Trophoblast cell (in vitro differentiated cells and primary cell): ENCODE measurements at regions not wholly inside any gene's neighbourhood (a gene's known extent, or its start where the extent isn't known, plus 50 kb on each side); places are given as distances from the start of the nearest gene placed in this dataset.
A peak's percentile ranks its signal among the peaks of the same experiment; 100 is the strongest.

Experiments
- DNase-seq, 2 donors: peaks; one replicate each; pipeline ENCODE4 v3.0.0-alpha.2; 2016
- H2AFZ ChIP-seq: 2 replicates; pipeline ENCODE4 v1.6.1; 2013; ENCODE audit warnings: low read length, moderate library complexity, mild to moderate bottlenecking; ENCODE audit not compliant: insufficient read depth, poor library complexity
- H2AK5ac ChIP-seq: 2 replicates; pipeline ENCODE4 v1.6.1; 2013; ENCODE audit warnings: mild to moderate bottlenecking, low read length
- H2BK120ac ChIP-seq: 2 replicates; pipeline ENCODE4 v1.6.1; 2013; ENCODE audit warnings: low read length, mild to moderate bottlenecking, moderate library complexity; ENCODE audit not compliant: insufficient read depth, poor library complexity
- H2BK12ac ChIP-seq: 2 replicates; pipeline ENCODE4 v1.6.1; 2013; ENCODE audit warnings: mild to moderate bottlenecking, low read length, moderate library complexity
- H2BK5ac ChIP-seq: 2 replicates; pipeline ENCODE4 v1.6.1; 2013; ENCODE audit warnings: low read length, low read depth, moderate library complexity, mild to moderate bottlenecking; ENCODE audit not compliant: poor library complexity
- H3K14ac ChIP-seq: 2 replicates; pipeline ENCODE4 v1.6.1; 2013; ENCODE audit warnings: mild to moderate bottlenecking, low read length
- H3K18ac ChIP-seq: 2 replicates; pipeline ENCODE4 v1.6.1; 2013; ENCODE audit warnings: mild to moderate bottlenecking, low read length
- H3K23ac ChIP-seq: 2 replicates; pipeline ENCODE4 v1.6.1; 2013; ENCODE audit warnings: low read length
- H3K27ac ChIP-seq: 2 replicates; pipeline ENCODE4 v1.5.1; 2013; ENCODE audit warnings: low read depth, mild to moderate bottlenecking, inconsistent platforms, low read length, moderate library complexity
- H3K27me3 ChIP-seq: 2 replicates; pipeline ENCODE4 v1.6.1; 2013; ENCODE audit warnings: inconsistent platforms, mild to moderate bottlenecking, low read length, moderate library complexity; ENCODE audit not compliant: insufficient read depth
- H3K36me3 ChIP-seq, 2 experiments: 1 replicate in 1 of 2; 2 replicates in 1 of 2; pipeline ENCODE4 v1.6.1; 2013; ENCODE audit warnings: low read length in 2 of 2, mild to moderate bottlenecking in 2 of 2, moderate library complexity in 1 of 2; ENCODE audit not compliant: insufficient read depth in 2 of 2, control insufficient read depth in 1 of 2
- H3K4ac ChIP-seq: 2 replicates; pipeline ENCODE4 v1.6.1; 2013; ENCODE audit warnings: low read depth, mild to moderate bottlenecking, low read length, moderate library complexity
- H3K4me1 ChIP-seq, 2 experiments: 1 replicate in 1 of 2; 2 replicates in 1 of 2; pipeline ENCODE4 v1.6.1; 2013; ENCODE audit warnings: low read length in 2 of 2, mild to moderate bottlenecking in 2 of 2, moderate library complexity in 1 of 2; ENCODE audit not compliant: insufficient read depth in 2 of 2, control insufficient read depth in 1 of 2
- H3K4me2 ChIP-seq: 2 replicates; pipeline ENCODE4 v1.6.1; 2013; ENCODE audit warnings: inconsistent platforms, mild to moderate bottlenecking, low read length, moderate library complexity
- H3K4me3 ChIP-seq: 2 replicates; pipeline ENCODE4 v1.5.1; 2013; ENCODE audit warnings: mild to moderate bottlenecking, low read depth, low read length, inconsistent platforms
- H3K79me1 ChIP-seq: one replicate; pipeline ENCODE4 v1.6.1; 2013; ENCODE audit warnings: low read length
- H3K79me2 ChIP-seq: 2 replicates; pipeline ENCODE4 v1.6.1; 2013; ENCODE audit warnings: low read length, mild to moderate bottlenecking; ENCODE audit not compliant: control insufficient read depth, insufficient read depth, poor library complexity
- H3K9ac ChIP-seq: 2 replicates; pipeline ENCODE4 v1.6.1; 2013; ENCODE audit warnings: mild to moderate bottlenecking, low read length
- H3K9me3 ChIP-seq: 2 replicates; pipeline ENCODE4 v1.6.1; 2013; ENCODE audit warnings: low read depth, mild to moderate bottlenecking, control low read depth, inconsistent platforms, low read length; ENCODE audit not compliant: insufficient read depth
- H4K12ac ChIP-seq: 2 replicates; pipeline ENCODE4 v1.6.1; 2013; ENCODE audit warnings: low read depth, mild to moderate bottlenecking, low read length, moderate library complexity
- H4K8ac ChIP-seq: 2 replicates; pipeline ENCODE4 v1.6.1; 2013; ENCODE audit warnings: low read depth, mild to moderate bottlenecking, low read length, moderate library complexity
- H4K91ac ChIP-seq: one replicate; pipeline ENCODE4 v1.6.1; 2013; ENCODE audit warnings: low read depth, mild to moderate bottlenecking, low read length, moderate library complexity
- WGBS: extraction: QIAGEN DNeasy Blood & Tissue Kit; methylation state at CpG from one replicate; pipeline ENCODE4 v1.1.7; 2013; ENCODE audit warnings: missing lambda C conversion rate; ENCODE audit not compliant: insufficient read length, insufficient coverage; ENCODE audit errors: extremely low coverage; 5-methylcytosine and 5-hydroxymethylcytosine counted together

DNA sequence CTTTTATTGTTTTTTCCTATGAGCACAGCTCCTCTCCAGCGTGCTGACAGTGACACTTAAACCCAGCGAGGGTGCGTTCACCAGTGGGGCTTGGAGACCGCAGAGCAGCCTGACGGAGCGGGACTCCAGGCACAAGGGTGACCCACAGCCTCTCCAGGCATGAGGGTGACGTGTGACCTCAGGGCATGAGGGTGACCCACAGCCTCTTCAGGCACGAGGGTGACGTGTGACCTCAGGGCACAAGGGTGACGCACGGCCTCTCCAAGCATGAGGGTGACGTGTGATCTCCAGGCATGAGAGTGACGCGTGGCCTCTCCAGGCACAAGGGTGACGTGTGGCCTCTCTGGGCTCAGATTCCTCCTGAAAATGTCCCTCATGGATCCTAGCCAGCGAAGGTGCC is 164.3 kb upstream of the TCERG1L start:
- no peak overlapping the region for H3K23ac ChIP-seq
- no peaks in the 10 kb centered on the region for H3K4me1 ChIP-seq
- H4K8ac ChIP-seq: no peak overlapping the region
- no peaks in the 10 kb centered on the region for H3K36me3 ChIP-seq
- H4K12ac ChIP-seq: no peak overlapping the region
- no peak overlapping the region for H2BK12ac ChIP-seq
- no peak overlapping the region for H3K4me2 ChIP-seq
- no peak overlapping the region for H3K4me3 ChIP-seq
- no peak overlapping the region for H3K18ac ChIP-seq
- H3K27ac ChIP-seq: no peak overlapping the region
- H3K14ac ChIP-seq: no peak overlapping the region
- peaks cover under 1% of the 10 kb centered on the region for H3K9me3 ChIP-seq
- no peaks in the 10 kb centered on the region for H3K79me2 ChIP-seq
- no peaks in the 10 kb centered on the region for H3K79me1 ChIP-seq
- H3K4ac ChIP-seq: no peak overlapping the region
- H2BK120ac ChIP-seq: no peak overlapping the region
- H2AK5ac ChIP-seq: no peak overlapping the region
- H2BK5ac ChIP-seq: no peak overlapping the region
- H2AFZ ChIP-seq: no peak overlapping the region
- no peak overlapping the region for H4K91ac ChIP-seq
- peak; percentile 87 to 97 for DNase-seq
- no peaks in the 10 kb centered on the region for H3K27me3 ChIP-seq
- no peak overlapping the region for H3K9ac ChIP-seq
- no CpG with 5 or more reads among the region's 16 CpGs for WGBS

DNA sequence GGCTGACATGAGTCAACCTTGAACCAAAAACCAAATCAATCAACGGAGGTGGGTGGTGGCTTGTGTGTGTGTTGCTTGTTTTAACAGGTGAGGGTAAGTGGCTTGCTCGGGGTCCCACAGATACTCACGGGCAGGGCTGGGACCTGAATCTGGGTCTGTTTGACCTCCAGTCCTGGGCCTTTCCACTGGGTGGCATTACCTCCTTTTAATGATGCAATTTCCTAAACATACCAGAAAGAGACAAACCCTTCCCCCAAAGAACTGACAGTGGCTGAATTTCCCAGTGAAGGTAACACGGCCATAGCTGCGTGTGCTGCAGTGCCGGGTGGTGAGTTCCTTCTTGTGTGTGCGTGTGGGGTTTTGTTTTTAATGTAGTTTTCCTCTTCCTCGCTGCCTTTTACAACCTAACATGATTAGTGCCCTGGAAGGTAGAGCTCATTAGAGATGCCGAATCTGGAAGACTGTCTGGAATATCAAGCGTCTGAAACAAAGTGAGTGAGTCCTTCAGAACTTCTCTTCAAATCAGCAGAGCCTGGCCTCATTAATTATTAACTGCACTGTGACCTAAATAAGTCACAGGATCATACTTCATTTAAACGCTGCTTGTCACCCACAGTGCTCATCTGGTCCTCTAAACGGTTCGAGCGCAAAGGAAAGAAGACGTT is 166.1 kb upstream of the TCERG1L start:
- no peak overlapping the region for H3K9ac ChIP-seq
- no peak overlapping the region for H4K8ac ChIP-seq
- no peak overlapping the region for H3K4me2 ChIP-seq
- H3K4me3 ChIP-seq: no peak overlapping the region
- no peaks in the 10 kb centered on the region for H3K36me3 ChIP-seq
- no peaks in the 10 kb centered on the region for H3K27me3 ChIP-seq
- no peak overlapping the region for H4K91ac ChIP-seq
- no CpG with 5 or more reads among the region's 15 CpGs for WGBS
- no peak overlapping the region for H2AK5ac ChIP-seq
- no peak overlapping the region for H3K14ac ChIP-seq
- H3K4me1 ChIP-seq: no peaks in the 10 kb centered on the region
- no peak overlapping the region for H3K23ac ChIP-seq
- no peak overlapping the region for H3K4ac ChIP-seq
- no peaks in the 10 kb centered on the region for H3K79me1 ChIP-seq
- no peak for DNase-seq
- H2BK5ac ChIP-seq: no peak overlapping the region
- no peak overlapping the region for H4K12ac ChIP-seq
- H2BK12ac ChIP-seq: no peak overlapping the region
- no peak overlapping the region for H2AFZ ChIP-seq
- no peak overlapping the region for H3K27ac ChIP-seq
- H3K79me2 ChIP-seq: no peaks in the 10 kb centered on the region
- H3K18ac ChIP-seq: no peak overlapping the region
- H3K9me3 ChIP-seq: peaks cover 4% of the 10 kb centered on the region
- no peak overlapping the region for H2BK120ac ChIP-seq

GRCh38 chr10:131478377-131478989 is 167.0 kb upstream of the TCERG1L start:
- Histone ChIP-seq H3K9me3 (peaks cover 4% of the 10 kb centered on the region), H2BK5ac (no peak overlapping the region), H4K12ac (no peak overlapping the region), H3K9ac (no peak overlapping the region), H3K4me2 (no peak overlapping the region), H2BK120ac (no peak overlapping the region), H3K27ac (no peak overlapping the region), H3K79me2 (no peaks in the 10 kb centered on the region), H4K91ac (no peak overlapping the region), H3K36me3 (no peaks in the 10 kb centered on the region), H3K4me1 (no peaks in the 10 kb centered on the region), H3K18ac (no peak overlapping the region), H3K23ac (no peak overlapping the region), H3K4ac (no peak overlapping the region), H3K14ac (no peak overlapping the region), H4K8ac (no peak overlapping the region), H2AK5ac (no peak overlapping the region), H3K4me3 (no peak overlapping the region), H3K79me1 (no peaks in the 10 kb centered on the region), H2BK12ac (no peak overlapping the region), H2AFZ (no peak overlapping the region), H3K27me3 (no peaks in the 10 kb centered on the region)
- WGBS: no CpG with 5 or more reads among the region's 6 CpGs
- DNase-seq: no peak

GRCh38 chr10:131480066-131480465 is 168.5 kb upstream of the TCERG1L start:
- no peak overlapping the region for H2BK5ac ChIP-seq
- no peak overlapping the region for H2BK120ac ChIP-seq
- no peak overlapping the region for H2BK12ac ChIP-seq
- H3K27ac ChIP-seq: no peak overlapping the region
- H2AFZ ChIP-seq: no peak overlapping the region
- no peak overlapping the region for H3K23ac ChIP-seq
- no CpG with 5 or more reads among the region's 3 CpGs for WGBS
- no peak overlapping the region for H4K91ac ChIP-seq
- H3K4ac ChIP-seq: no peak overlapping the region
- H3K27me3 ChIP-seq: no peaks in the 10 kb centered on the region
- H3K14ac ChIP-seq: no peak overlapping the region
- H3K18ac ChIP-seq: no peak overlapping the region
- H3K4me3 ChIP-seq: no peak overlapping the region
- H3K9ac ChIP-seq: no peak overlapping the region
- no peak overlapping the region for H4K12ac ChIP-seq
- H2AK5ac ChIP-seq: no peak overlapping the region
- H3K79me1 ChIP-seq: no peaks in the 10 kb centered on the region
- H3K79me2 ChIP-seq: no peaks in the 10 kb centered on the region
- H3K9me3 ChIP-seq: peaks cover 4% of the 10 kb centered on the region
- no peaks in the 10 kb centered on the region for H3K36me3 ChIP-seq
- no peak overlapping the region for H4K8ac ChIP-seq
- DNase-seq: peak in 1 of 2 donors; percentile 13
- no peak overlapping the region for H3K4me2 ChIP-seq
- H3K4me1 ChIP-seq: no peaks in the 10 kb centered on the region
